HepG2 (cell line): ENCODE measurements at regions not wholly inside any gene's neighbourhood (a gene's known extent, or its start where the extent isn't known, plus 50 kb on each side); places are given as distances from the start of the nearest gene placed in this dataset.

Source experiments
- ATAC-seq: fragments of 200-7000 bp; cut with Tn5 transposase; 3 replicates; pipeline ENCODE4 v1.9.1; 2020; ENCODE audit warnings: mild to moderate bottlenecking, moderate library complexity
- BruUV-seq: library from RNA; stranded (reverse); fragments of 400-500 nt; replicated peaks from 2 replicates; lab custom pipeline; 2021; lab: Mats Ljungman, UMichigan
- CTCF ChIA-PET: fragments of 300-600 bp; formaldehyde crosslinking; extraction: SDS; loops from one replicate; lab custom pipeline; 2021; ENCODE audit warnings: low total read pairs, inconsistent platforms, low intra/inter-chr PET ratio; lab: Yijun Ruan, JAX
- POLR2A ChIA-PET: fragments of 350-600 bp; sonication (Branson Sonifier 250); formaldehyde crosslinking; loops from one replicate; lab custom pipeline; 2020; ENCODE audit warnings: antibody characterized with exemption, inconsistent platforms; lab: Yijun Ruan, JAX
- DNase-seq: peaks from one replicate; pipeline ENCODE4 v3.0.0-alpha.2; 2015; ENCODE audit warnings: low spot score
- FAIRE-seq: peaks from 3 replicates; lab custom pipeline; 2011; peaks lifted over from hg19 to GRCh38; lab: Jason Lieb, UNC
- H2AFZ ChIP-seq: one replicate; pipeline ENCODE4 v1.6.1; 2011; ENCODE audit warnings: low read length, inconsistent platforms
- H3K27ac ChIP-seq: fragments of 300-600 bp; 3 replicates; pipeline ENCODE4 v1.8.0; 2011; ENCODE audit warnings: mixed run types, mild to moderate bottlenecking, mixed read lengths, low read length, inconsistent platforms; ENCODE audit not compliant: insufficient read depth; ENCODE audit errors: extremely low read length
- H3K27me3 ChIP-seq, 2 experiments: fragments of 200-600 bp in 1 of 2; 2 replicates in 1 of 2; 3 replicates in 1 of 2; pipeline versions ENCODE4 v1.6.0 to v1.8.0; 2011; ENCODE audit warnings: low read length in 2 of 2, mild to moderate bottlenecking in 2 of 2, moderate library complexity in 2 of 2, inconsistent platforms in 1 of 2; ENCODE audit not compliant: insufficient read depth in 2 of 2, control insufficient read depth in 1 of 2
- H3K36me3 ChIP-seq, 2 experiments: fragments of 200-600 bp in 1 of 2; replicated peaks in 1 of 2; 2 replicates in 1 of 2; 3 replicates in 1 of 2; pipeline versions ENCODE4 v1.5.1 to v1.8.0; 2011; ENCODE audit warnings: low read length in 2 of 2, inconsistent platforms in 1 of 2; ENCODE audit not compliant: insufficient read depth in 2 of 2, control insufficient read depth in 1 of 2
- H3K4me1 ChIP-seq: 2 replicates; pipeline ENCODE4 v1.5.1; 2012; ENCODE audit warnings: low read length, inconsistent platforms; ENCODE audit not compliant: insufficient read depth
- H3K4me2 ChIP-seq: 2 replicates; pipeline ENCODE4 v1.6.0; 2011; ENCODE audit warnings: low read depth, low read length, inconsistent platforms
- H3K4me3 ChIP-seq, 3 experiments: fragments of 200-600 bp in 1 of 3; sonication (generic), shearing (Covaris generic) in 1 of 3; replicated peaks in 1 of 3; 2 replicates each; pipeline ENCODE4 v1.5.1; 2011 to 2016; ENCODE audit warnings: low read length in 3 of 3, inconsistent platforms in 2 of 3, low read depth in 2 of 3, mild to moderate bottlenecking in 2 of 3, control low read depth in 1 of 3, mixed read lengths in 1 of 3; ENCODE audit not compliant: insufficient read depth in 1 of 3
- H3K79me2 ChIP-seq: one replicate; pipeline ENCODE4 v1.6.1; 2011; ENCODE audit warnings: low read length, inconsistent platforms; ENCODE audit not compliant: insufficient read depth
- H3K9ac ChIP-seq: 2 replicates; pipeline ENCODE4 v1.6.0; 2011; ENCODE audit warnings: mild to moderate bottlenecking, low read depth, low read length, inconsistent platforms; ENCODE audit not compliant: insufficient read depth
- H3K9me3 ChIP-seq: 2 replicates; pipeline ENCODE4 v1.5.1; 2012; ENCODE audit warnings: mild to moderate bottlenecking, low read length
- H4K20me1 ChIP-seq: 2 replicates; pipeline ENCODE4 v1.6.0; 2011; ENCODE audit warnings: inconsistent platforms, mild to moderate bottlenecking, low read length, moderate library complexity; ENCODE audit not compliant: insufficient read depth
- CBX1 ChIP-seq: IDR thresholded peaks from one replicate; pipeline ENCODE4 v1.6.1; 2016; ENCODE audit warnings: antibody characterized with exemption, low read depth
- CCDC6 ChIP-seq: sonication (generic); formaldehyde crosslinking; IDR thresholded peaks from 2 replicates; pipeline ENCODE4 v1.8.1; 2022; ENCODE audit warnings: mild to moderate bottlenecking, missing genetic modification reagents, moderate library complexity
- DPF2 ChIP-seq: sonication (generic); formaldehyde crosslinking; IDR thresholded peaks from 2 replicates; pipeline ENCODE4 v1.4.0; 2020; ENCODE audit warnings: mild to moderate bottlenecking, low read depth, missing genetic modification reagents, borderline replicate concordance
- E2F5 ChIP-seq: sonication (generic); formaldehyde crosslinking; conservative IDR thresholded peaks from 2 replicates; pipeline ENCODE4 v1.4.0; 2020; ENCODE audit warnings: missing genetic modification reagents
- FOSL1 ChIP-seq: sonication (generic); formaldehyde crosslinking; IDR thresholded peaks from 2 replicates; pipeline ENCODE4 v1.9.0; 2021; ENCODE audit warnings: missing genetic modification reagents, borderline replicate concordance
- HOXA7 ChIP-seq: sonication (generic); formaldehyde crosslinking; IDR thresholded peaks from 2 replicates; pipeline ENCODE4 v1.8.1; 2022; ENCODE audit warnings: mild to moderate bottlenecking, missing genetic modification reagents, moderate library complexity
- IRX3 ChIP-seq: sonication (generic); formaldehyde crosslinking; IDR thresholded peaks from 2 replicates; pipeline ENCODE4 v1.8.1; 2023; ENCODE audit warnings: mild to moderate bottlenecking, low read depth, missing genetic modification reagents, borderline replicate concordance
- MAF1 ChIP-seq: sonication (generic); formaldehyde crosslinking; IDR thresholded peaks from 2 replicates; pipeline ENCODE4 v1.5.0; 2020; ENCODE audit warnings: missing genetic modification reagents, borderline replicate concordance
- MBNL3 ChIP-seq: fragments of 250-450 bp; sonication (Bioruptor Pico); conservative IDR thresholded peaks from 2 replicates; pipeline ENCODE4 v1.8.0; 2022; ENCODE audit warnings: mild to moderate bottlenecking, inconsistent platforms
- MIER3 ChIP-seq: IDR thresholded peaks from 2 replicates; pipeline ENCODE4 v1.6.1; 2016; ENCODE audit warnings: missing compliant biosample characterization, borderline replicate concordance
- SCMH1 ChIP-seq: sonication (generic); formaldehyde crosslinking; IDR thresholded peaks from 2 replicates; pipeline ENCODE4 v1.9.0; 2021; ENCODE audit warnings: missing genetic modification reagents, mild to moderate bottlenecking, borderline replicate concordance
- SPEN ChIP-seq: sonication (generic); formaldehyde crosslinking; IDR thresholded peaks from 2 replicates; pipeline ENCODE4 v1.5.1; 2020; ENCODE audit warnings: low read depth, mild to moderate bottlenecking, missing genetic modification reagents
- SRSF4 ChIP-seq: fragments of 200-400 bp; formaldehyde crosslinking; IDR thresholded peaks from one replicate; pipeline ENCODE4 v1.6.1; 2018; ENCODE audit warnings: mild to moderate bottlenecking, low read depth, low read length, moderate library complexity; ENCODE audit not compliant: poor library complexity, severe bottlenecking
- XBP1 ChIP-seq: sonication (generic); formaldehyde crosslinking; IDR thresholded peaks from 2 replicates; pipeline ENCODE4 v1.5.0; 2020; ENCODE audit warnings: missing genetic modification reagents
- ZC3H13 ChIP-seq: sonication (generic); formaldehyde crosslinking; IDR thresholded peaks from 2 replicates; pipeline ENCODE4 v1.8.1; 2023; ENCODE audit warnings: mild to moderate bottlenecking, missing genetic modification reagents, moderate library complexity
- ZKSCAN8 ChIP-seq: IDR thresholded peaks from 2 replicates; pipeline ENCODE4 v1.6.1; 2016; ENCODE audit warnings: borderline replicate concordance, missing genetic modification reagents, missing compliant biosample characterization
- ZMAT5 ChIP-seq: sonication (generic); formaldehyde crosslinking; IDR thresholded peaks from 2 replicates; pipeline ENCODE4 v1.5.0; 2020; ENCODE audit warnings: mild to moderate bottlenecking, low read depth, missing genetic modification reagents, borderline replicate concordance
- ZNF138 ChIP-seq: sonication (generic); formaldehyde crosslinking; IDR thresholded peaks from 2 replicates; pipeline ENCODE4 v1.5.0; 2020; ENCODE audit warnings: mild to moderate bottlenecking, low read depth, missing genetic modification reagents
- ZNF20 ChIP-seq: sonication (generic); formaldehyde crosslinking; IDR thresholded peaks from 2 replicates; pipeline ENCODE4 v1.4.0; 2020; ENCODE audit warnings: mild to moderate bottlenecking, moderate library complexity, missing genetic modification reagents
- ZNF207 ChIP-seq: fragments of 450-650 bp; IDR thresholded peaks from 2 replicates; pipeline ENCODE4 v1.6.1; 2016; ENCODE audit warnings: antibody characterized with exemption, borderline replicate concordance
- ZNF354B ChIP-seq: sonication (generic); formaldehyde crosslinking; IDR thresholded peaks from 2 replicates; pipeline ENCODE4 v1.8.0; 2022; ENCODE audit warnings: mild to moderate bottlenecking, missing genetic modification reagents
- ZNF530 ChIP-seq: sonication (generic); formaldehyde crosslinking; IDR thresholded peaks from 2 replicates; pipeline ENCODE4 v1.5.0; 2020; ENCODE audit warnings: low read depth, mild to moderate bottlenecking, missing genetic modification reagents
- ZSCAN20 ChIP-seq: sonication (generic); formaldehyde crosslinking; IDR thresholded peaks from 2 replicates; pipeline ENCODE4 v1.4.0; 2020; ENCODE audit warnings: missing genetic modification reagents, mild to moderate bottlenecking, borderline replicate concordance
- WGBS: methylation state at CpG from one replicate; pipeline ENCODE4 v1.1.6; 2017; ENCODE audit warnings: low lambda C conversion rate; 5-methylcytosine and 5-hydroxymethylcytosine counted together
- in situ Hi-C: cut with HindIII; loops from 2 replicates; pipeline ENCODE4 v1.10.0; 2017; ENCODE audit warnings: low pct_unique_long_range_greater_than_20kb; ENCODE audit not compliant: extremely low pct_ligation_motif_present
- intact Hi-C: fragments of 100-400 bp; cut with micrococcal nuclease; formaldehyde crosslinking; loops from one replicate; pipeline ENCODE4 v1.10.0; 2022; ENCODE audit not compliant: unreplicated experiment

GRCh38 chr12:67508830-67509229 is 139.7 kb upstream of the DYRK2 start (continued):
- no peak for TF ChIP-seq SRSF4
- no peak for TF ChIP-seq ZNF138 (CRISPR knock-in tag)
- no peak for TF ChIP-seq ZC3H13

GRCh38 chr12:67509666-67510386 is 138.7 kb upstream of the DYRK2 start:
- intact Hi-C loops: no loop called here
- ChIA-PET CTCF (no interaction called here), POLR2A (no interaction called here)
- H3K9me3 ChIP-seq: no peaks in the 10 kb centered on the region
- H3K36me3 ChIP-seq: no peaks in the 10 kb centered on the region
- H2AFZ ChIP-seq: no peak overlapping the region
- no peaks in the 10 kb centered on the region for H3K79me2 ChIP-seq
- no peak overlapping the region for H3K4me2 ChIP-seq
- no peaks in the 10 kb centered on the region for H3K4me1 ChIP-seq
- no peak overlapping the region for H3K4me3 ChIP-seq
- H4K20me1 ChIP-seq: no peaks in the 10 kb centered on the region
- in situ Hi-C loops: no loop called here
- BruUV-seq: no TSS peak
- TF ChIP-seq CCDC6 (CRISPR knock-in tag): no peak
- no peak for TF ChIP-seq FOSL1
- TF ChIP-seq IRX3: no peak
- TF ChIP-seq DPF2 (CRISPR knock-in tag): no peak
- TF ChIP-seq MBNL3 (CRISPR knock-in tag): no peak
- no peak for TF ChIP-seq SPEN
- no peak for TF ChIP-seq ZNF207
- TF ChIP-seq SCMH1 (CRISPR knock-in tag): no peak
- TF ChIP-seq ZNF20 (CRISPR knock-in tag): no peak
- no peak for TF ChIP-seq ZSCAN20 (CRISPR knock-in tag)
- no peak for TF ChIP-seq ZNF530 (CRISPR knock-in tag)
- TF ChIP-seq CBX1: no peak
- no peak for TF ChIP-seq HOXA7 (CRISPR knock-in tag)
- no peak for TF ChIP-seq ZKSCAN8 (CRISPR knock-in tag)
- TF ChIP-seq ZMAT5 (CRISPR knock-in tag): no peak
- no peak for TF ChIP-seq E2F5 (CRISPR knock-in tag)
- no peak for TF ChIP-seq ZNF354B
- TF ChIP-seq MAF1 (CRISPR knock-in tag): no peak
- no peak for TF ChIP-seq XBP1
- TF ChIP-seq MIER3 (CRISPR knock-in tag): no peak
- no peak for FAIRE-seq
- H3K9ac ChIP-seq: no peak overlapping the region
- peaks cover 0 to 1% of the 10 kb centered on the region in 2 experiments; a peak in 3 of 5 replicates for H3K27me3 ChIP-seq
- 12% methylated on average over 4 of the region's 4 CpGs for WGBS
- DNase-seq: no peak
- no peak for ATAC-seq
- no peak overlapping the region for H3K27ac ChIP-seq
